Endothelial cell of hepatic sinusoid (primary cell): ENCODE measurements at regions not wholly inside any gene's neighbourhood (a gene's known extent, or its start where the extent isn't known, plus 50 kb on each side); places are given as distances from the start of the nearest gene placed in this dataset.

Experiments
- in situ Hi-C: cut with HindIII; loops from 2 replicates; pipeline ENCODE4 v1.10.0; 2017; ENCODE audit warnings: low sequenced_read_pairs

DNA sequence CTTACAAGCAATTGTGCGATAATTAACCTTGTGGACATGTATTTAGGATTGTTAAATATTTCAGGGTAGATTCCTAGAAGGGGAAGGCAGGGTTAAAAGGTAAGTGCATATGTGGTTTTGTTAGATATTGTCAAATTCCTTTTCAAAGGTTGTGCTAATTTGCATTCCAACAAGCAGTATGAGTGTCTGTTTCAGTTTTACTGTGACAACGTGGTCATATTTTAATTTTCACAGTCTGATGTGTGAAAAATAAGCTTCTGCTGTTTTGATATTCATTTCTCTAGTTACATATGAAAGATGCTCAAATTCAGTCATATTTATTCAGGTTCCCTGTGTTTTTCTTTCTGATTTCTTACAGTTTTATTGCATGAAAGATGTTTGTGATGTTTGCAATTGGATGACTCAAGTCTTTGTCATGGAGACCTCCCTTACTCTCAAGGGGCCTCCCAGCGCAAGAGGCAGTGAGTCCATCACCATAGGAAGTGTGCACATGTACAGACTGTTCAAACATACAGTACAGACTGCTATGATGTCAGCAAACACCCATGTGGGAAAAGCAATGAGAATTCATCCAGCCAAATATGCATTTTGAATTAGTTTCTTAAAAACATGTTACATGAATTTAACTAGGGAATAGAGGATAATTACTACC lies 310.8 kb downstream of the GALR1 start:
- in situ Hi-C loops = no loop called here

DNA sequence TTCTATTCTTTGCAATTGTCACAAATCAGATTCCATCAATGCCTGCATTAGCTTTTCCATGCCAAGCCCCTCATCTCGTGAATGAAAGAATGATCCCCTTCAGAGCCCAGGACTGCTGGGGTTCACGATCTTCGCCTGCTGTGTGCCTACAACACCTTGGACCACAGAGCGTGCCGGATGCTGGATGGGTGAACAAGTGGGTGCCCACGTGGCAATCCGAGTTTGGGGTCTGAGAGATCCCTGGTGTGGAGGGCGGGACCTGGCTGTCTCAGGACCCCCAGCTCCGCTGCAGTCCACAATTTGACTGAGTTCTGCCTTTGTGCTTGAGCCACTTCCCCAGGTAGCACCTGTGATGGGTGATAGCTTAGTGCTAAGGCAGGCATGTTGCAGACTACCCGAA lies 317.0 kb downstream of the GALR1 start:
- in situ Hi-C loops = no loop called here

DNA sequence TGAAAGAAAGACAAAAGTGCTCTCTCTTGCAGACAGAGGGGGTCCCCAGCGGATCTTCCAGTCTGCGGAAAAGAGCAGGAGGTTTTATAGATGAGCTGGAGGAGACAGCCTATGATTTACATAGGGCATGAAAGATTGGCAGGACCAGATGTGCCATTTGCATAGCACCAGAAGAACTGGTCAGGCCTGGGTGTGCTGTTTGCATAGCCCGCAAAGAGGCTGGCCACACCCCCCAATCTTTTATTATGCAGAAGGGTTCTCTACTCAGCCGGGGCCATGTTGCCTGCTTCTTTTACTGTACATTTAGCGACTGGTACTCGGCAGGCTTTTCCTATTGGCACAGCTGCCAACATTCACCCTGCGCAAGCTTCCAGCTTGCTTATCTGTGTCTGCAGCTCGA lies 317.6 kb downstream of the GALR1 start:
- in situ Hi-C loops = no loop called here

DNA sequence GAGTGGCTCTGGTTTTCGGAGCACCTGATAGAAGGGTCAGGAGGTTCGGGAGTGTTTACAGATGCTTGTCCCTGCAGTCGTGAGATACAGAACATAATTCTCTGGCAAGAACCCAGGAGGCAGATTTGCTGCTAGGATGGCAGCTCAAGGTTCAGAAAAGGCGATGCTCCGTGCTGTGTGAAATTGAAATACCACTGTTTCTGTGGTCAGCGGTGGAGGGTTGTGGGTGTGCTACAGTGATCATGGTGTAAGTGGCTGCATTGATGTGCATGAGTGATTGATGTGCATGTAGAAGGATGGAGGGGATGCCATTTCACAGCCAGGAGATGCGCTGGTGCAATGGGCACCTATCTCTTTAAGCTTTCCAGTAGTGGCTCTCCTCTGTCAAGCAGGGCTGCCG lies 322.1 kb downstream of the GALR1 start:
- in situ Hi-C loops = no loop called here

DNA sequence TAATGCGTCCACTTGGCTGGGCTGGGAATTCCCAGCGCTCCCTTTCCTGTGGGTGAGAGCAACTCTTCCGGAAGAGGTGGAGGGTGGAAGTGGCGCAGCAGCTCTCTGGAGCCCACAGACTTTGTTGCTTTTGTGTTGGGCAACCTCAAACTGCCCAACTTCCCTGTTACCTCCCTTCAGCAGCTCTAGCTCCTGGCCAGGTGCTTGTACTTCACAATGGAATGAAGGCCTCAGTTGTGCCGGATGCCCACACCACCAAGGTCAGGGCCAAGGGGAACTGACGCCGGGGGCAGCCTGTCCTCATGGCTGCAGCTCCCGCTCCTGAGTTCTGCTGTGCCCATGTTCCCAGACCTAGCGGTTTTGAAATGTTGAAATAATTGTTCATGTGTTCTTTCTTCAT lies 322.9 kb downstream of the GALR1 start:
- in situ Hi-C loops = no loop called here

DNA sequence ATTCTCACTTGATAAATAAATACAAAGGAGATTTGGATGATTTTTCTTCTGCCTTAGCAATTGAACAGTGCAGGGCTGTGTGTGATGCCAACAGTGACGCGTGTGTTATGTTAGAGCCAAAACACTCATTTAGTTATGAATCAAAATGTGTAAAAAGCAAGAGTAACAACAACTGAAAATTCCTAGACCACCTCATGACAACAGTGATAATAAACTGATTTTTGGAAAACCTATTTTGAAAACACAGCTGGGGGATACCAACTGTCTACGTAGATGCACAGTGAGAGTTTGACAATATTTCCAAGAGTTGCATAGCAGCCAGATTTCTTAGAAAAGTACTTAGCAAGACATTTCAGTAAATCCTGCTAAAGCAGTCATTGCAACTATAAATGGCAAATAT lies 323.9 kb downstream of the GALR1 start:
- in situ Hi-C loops = no loop called here

DNA sequence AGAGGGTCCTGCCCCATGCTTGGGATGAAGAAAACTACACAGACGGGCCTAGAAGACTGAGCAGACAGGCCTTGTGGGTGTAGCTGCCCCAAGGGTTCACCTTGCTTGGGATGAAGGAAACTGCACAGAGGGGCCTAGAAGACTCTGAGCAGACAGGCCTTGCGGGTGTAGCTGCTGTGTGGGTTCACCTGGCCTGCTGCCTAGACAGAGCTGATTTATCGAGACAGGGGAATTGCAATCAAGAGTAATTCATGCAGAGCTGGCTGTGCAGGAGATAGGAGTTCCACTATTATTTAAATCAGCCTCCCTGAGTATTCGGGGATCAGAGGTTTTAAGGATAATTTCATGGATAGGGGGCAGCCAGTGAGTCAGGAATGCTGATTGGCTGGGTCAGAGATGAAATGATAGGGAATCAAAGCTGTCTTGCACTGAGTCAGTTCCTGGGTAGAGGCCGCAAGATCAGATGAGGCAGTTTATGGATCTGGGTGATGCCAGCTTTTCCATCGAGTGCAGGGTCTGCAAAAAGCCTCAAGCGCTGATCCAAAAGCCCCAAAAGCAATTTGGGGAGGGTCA lies 341.4 kb downstream of the GALR1 start:
- in situ Hi-C loops = no loop called here

DNA sequence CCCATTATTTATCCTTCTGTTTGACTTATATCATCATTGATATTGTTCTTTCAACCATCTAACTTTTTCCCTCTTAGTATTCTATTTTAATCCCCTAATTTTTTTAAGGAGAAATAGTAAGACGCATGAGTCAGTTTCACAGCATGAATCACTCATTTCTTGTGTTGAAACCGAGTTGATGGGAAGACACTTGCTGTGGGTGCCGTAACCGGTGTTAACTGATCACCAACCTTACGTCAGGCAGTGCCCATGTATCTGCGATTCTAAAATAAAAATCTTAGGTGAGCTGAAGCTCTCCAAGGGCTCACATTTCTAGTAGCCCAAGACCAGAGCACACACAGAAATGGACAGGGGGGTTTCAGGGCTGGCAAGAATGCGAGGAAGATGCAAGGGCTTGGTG lies 348.1 kb downstream of the GALR1 start:
- in situ Hi-C loops = no loop called here

DNA sequence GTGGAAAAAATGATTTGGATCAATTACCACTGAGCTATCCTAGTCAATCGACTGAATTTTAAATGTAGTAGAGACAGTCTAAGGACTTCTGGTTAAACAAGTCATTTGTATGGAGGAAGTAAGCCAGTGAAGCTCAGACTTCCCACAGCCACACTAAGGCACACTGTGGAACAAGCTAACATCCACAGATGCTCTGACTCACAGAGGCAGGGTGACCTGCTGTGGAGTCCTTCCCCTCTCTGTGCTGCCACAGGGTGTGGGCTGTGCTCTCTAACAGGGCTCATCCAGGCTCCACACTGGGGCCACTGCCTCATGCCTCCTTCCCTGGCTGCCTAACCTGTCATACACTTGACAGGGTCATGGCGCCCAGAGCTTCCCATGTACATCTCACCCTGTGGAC lies 351.0 kb downstream of the GALR1 start:
- in situ Hi-C loops = no loop called here

DNA sequence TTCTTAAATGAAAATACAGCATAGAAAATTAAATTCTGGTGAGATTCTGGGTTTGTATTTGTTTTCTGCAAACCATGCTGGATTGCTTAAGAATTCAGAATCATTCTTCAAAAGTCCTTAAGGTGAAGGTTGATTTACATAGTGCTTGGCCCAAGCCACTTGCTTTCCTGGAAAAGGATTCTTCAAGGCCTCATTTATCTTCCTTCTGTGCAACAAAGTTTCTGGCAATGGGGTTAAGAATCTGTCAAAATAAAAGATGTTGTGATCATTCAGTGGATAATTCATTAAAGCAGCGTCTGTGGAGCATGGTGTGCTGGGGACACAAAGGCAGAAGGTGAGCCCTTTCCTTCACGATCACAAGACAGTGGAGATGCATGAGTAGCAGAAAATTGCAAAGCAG lies 351.9 kb downstream of the GALR1 start:
- in situ Hi-C loops = no loop called here

DNA sequence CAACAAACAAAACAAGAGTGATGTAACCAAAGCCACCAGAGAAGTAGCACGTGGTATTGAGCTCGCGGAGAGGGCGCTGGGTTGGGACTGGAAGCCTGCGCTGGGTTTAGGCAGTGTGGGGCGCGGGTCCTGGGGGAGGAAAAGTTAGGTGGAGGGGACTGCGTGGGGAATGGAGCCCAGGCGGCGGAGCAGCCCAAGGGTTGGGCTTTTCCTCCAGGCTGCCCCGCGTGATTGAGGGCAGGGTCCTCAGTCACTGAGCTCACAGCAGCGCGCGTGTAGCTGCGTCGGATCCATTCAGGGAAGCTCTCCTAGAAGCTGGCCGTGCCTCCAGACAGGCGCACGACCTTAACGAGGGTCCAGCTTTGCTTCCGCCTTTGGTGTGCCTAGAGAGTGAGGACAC lies 357.4 kb downstream of the GALR1 start:
- in situ Hi-C loops = no loop called here

DNA sequence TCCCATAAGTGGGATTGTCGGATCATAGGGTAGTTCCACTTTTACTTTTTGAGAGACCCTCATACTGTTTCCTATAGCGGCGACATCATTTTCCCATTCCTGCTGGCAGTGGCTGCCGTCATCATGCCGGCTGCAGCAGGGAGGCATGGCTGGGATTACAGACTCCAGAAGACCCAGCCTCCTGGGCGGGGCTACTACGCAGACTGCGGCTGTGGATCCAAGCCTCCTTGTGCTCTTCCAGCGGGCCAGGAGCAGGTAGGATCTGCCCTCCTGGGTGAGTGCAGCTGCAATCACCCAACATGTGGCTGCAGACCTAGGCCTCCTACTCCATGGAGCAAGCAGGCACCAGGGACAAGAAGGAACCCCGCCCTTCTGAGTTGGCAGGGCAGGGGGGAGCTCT lies 359.2 kb downstream of the GALR1 start:
- in situ Hi-C loops = no loop called here

DNA sequence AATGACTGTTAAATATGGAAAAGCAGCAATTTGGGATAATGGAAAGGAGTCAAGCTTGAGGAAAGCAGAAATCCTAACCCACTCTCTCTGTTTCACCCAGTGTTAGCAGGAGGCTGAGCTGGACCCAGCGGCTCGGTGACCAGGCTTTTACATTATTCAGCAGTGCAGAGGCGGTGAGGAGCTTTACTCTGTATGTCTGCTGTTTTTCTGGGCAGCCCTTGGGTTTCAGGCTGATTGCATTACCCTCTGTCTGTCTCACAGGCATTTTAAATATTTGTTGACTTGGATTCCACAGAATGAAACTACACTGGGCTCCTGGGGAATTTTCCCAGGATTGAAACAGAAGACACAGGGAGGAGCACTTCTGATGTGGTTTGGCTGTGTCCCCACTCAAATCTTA lies 368.0 kb downstream of the GALR1 start:
- in situ Hi-C loops = no loop called here

DNA sequence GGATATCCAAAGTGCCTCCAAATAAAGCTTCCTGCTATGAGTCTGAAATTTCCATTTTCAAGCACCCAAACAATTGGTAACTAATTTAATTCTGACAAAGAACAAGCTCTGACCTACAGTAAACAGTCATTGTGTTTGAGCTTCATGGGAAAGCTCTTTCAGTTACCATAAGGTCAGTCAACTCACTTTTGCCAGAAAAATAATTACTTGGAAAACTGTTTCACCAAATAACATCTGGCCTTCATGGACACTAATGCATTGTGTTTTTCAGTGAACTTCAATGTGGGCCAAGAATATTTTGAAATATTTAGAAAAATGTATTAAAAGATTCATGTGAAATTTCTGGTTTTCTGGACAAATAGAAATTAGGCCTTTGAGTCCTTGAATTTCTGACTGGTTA lies 369.9 kb downstream of the GALR1 start:
- in situ Hi-C loops = no loop called here

DNA sequence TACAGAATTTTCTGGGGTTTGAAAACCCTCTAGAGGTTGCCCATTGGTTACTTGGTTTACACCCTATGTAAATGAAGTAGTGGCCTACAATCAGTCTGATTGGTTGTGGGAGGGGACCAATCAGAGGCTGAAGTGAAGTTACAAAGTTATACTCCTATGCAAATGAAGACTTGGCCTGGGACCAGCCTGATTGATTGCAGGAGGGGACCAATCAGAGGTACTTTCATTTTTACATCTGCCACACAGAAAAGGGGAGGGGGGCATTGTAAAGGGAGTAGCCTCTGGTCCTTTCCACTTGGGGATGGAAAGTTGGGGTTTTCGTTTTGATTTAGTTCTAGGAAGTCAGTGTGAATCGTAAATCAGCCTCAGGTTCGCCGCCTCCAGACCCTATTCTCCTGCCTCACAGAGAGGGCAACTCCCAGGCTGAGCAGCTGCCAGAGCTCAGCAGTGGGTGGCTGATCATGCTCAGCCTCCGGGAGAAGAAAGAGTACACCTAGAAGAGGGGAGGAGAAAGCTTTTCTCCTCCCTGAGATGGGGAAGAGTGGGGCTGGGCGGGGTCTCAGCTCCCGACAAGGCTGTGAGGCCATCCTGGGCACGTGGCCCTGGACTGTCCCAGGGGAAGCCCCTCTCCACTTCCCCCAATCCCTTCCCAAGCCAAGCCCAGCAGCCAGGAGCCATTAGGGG lies 372.5 kb downstream of the GALR1 start:
- in situ Hi-C loops = no loop called here

DNA sequence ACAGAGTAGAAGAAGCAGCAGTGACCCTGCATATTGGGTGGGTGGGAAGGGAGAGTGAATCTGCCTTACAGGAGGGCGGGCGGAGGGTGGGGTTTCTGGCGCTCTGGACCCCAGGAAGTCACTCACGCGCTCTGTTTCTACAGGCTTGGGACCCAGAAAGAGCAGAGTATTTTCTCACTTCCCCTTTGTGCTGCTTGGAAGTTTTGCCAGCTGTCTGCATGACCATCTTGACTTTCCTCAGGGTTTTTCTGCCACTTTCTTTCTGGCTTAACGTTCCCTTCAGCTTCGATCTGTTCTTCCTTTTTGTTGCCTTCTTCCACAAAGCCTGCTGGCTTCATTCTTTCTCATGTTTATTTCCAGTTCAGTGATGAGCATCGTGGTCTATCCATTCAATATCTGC lies 383.1 kb downstream of the GALR1 start:
- in situ Hi-C loops = no loop called here

DNA sequence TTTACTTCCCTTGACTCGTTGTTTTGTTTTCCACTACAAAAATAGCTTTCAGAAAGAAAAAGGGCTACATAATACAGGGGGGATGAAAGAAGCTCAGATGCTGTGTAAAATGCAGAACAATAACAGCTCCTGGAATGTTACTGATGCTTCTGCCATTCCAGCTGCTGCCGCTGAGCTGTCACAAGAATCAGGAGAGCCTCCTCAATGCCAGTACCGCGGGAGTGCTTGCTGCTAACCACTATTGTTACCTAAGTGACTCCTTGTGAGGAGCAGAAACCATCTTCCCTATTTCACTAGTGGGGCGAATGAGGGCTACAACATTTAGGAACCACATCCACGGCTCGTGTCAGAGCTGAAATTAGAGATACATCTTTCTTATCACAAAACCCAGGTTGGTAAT lies 384.8 kb downstream of the GALR1 start:
- in situ Hi-C loops = no loop called here

DNA sequence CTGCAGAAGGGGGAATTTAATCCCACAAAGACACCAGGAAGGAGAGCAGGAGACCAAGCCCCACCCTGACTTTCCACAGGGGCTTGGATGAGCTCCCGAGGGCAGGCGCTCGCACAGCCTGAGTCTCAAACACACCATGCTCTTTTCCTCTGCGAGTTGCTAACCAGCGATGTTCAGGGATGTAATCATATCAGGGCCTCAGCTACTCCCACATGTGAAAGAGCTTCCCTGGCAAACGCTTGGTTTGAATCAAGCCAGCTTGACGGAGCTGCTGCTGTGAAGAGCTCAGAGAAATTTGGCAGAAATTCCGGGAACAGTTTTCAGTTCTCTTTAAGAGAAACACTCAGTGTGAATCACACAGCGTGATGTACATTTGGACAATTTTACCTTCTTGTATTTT lies 385.8 kb downstream of the GALR1 start:
- in situ Hi-C loops = no loop called here

DNA sequence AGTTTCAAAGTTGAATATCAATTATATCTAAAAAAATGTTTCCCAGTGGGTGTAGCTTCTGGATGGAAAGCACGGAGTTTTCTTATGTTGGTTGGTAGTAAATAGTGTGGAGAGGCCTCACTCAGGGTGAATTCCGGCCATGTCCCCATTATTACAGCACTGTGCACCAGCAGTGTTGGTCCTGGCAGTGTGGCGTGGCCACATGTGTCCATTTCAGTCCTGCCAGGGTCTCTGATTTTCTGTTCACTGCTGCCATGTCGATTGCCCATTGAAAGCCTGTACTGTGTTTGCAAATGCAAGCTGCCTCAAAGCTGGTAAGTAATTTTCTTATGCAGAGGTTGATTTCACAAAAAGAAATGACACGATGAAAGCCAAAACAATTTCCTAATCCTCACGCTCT lies 386.2 kb downstream of the GALR1 start:
- in situ Hi-C loops = no loop called here

DNA sequence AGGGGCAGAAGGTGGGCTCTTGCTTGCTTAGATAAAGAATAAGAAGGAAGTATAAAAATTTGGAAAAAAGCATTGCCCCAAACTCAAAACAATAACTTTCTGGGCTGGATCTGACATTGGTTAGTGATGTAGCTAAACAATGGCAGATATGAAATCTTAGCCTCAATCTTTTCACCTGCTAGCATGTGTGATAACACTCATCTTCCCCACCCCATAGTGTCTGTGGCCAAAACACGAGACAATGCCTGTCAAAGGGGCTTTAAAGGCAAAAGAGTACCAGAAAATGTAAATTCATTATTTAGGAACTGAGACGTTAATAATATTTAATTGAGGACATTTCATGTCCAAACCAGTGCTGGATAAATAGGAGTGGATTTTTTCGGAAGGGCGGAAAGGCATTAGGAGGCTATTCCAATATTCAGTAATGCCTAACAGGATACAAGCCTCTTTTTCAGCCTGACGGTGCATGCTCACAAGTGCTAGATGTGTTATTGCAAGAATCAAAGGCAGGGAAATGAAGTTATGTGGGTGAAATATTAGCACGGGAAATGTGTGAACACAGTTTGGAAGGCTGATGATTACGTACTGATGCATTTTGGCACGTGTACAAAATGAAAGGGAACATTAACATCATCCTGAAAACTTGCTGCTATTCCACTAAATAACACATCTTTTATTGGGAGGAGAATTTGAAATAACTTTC lies 395.7 kb downstream of the GALR1 start:
- in situ Hi-C loops = no loop called here

DNA sequence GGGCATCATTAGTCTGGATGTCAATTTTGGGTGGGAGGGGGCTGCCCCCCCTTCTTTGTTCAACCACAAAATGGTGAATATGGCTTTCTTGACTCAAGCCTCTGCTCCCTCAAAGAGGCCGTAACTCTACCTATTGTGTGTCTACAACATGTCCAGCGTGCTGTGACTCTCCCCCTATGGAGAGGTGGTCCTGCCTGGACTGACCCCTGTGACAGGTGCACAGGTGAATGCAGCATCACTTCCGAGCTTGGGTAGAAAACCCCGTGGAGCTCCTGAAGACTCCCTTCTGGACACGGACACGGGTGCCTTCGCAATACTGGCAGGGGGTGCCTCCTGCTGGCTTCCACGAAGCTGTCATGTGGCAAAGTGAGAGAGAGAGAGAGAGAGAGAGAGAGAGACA lies 397.8 kb downstream of the GALR1 start:
- in situ Hi-C loops = no loop called here

DNA sequence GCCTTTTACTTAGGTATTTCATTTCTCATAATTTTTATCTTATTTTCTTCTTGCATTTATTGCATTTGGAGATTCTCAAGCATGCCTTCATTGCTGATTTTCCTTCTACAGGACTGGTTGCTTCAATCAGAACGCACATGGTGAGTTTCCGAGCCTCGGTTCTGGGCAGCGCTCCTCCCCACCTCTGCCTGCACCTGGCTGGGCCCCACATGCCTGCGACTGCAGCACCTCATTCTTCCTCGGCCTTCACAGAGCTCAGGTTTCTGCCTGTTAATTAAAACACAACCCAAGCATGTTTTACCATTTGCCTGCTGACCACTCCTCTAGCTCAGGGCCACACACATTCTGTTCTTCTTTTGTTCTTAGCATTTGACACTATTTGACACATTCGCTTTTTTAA lies 398.8 kb downstream of the GALR1 start:
- in situ Hi-C loops = no loop called here
